ENCODE measurements at regions not wholly inside any gene's neighbourhood (a gene's known extent, or its start where the extent isn't known, plus 50 kb on each side); places are given as distances from the start of the nearest gene placed in this dataset.
"Not testable (repeated sequence)": the region's sequence is repeated elsewhere in the genome, so short reads cannot be mapped to it uniquely, and the experiment has no call there.

GRCh38 chr4:132797856-132798255 is 351.2 kb upstream of the PCDH10 start:
- no peaks in the 10 kb centered on the region for H3K4me1 ChIP-seq (replicated peaks)
- WGBS, result 85% methylated on average over 1 of the region's 1 CpG
- no peak for DNase-seq (ENCODE audit: low spot score)
- TF ChIP-seq POLR2A (IDR thresholded peaks at IDR 0.05) (no peak), POLR2AphosphoS5 (IDR thresholded peaks at IDR 0.05) (no peak), CTCF (IDR thresholded peaks at IDR 0.05) (no peak)
- intact Hi-C loops (cut with DNase I), result no loop called here
- H3K4me3 ChIP-seq, result no peak overlapping the region
- no peak overlapping the region for H3K27ac ChIP-seq
- H3K27me3 ChIP-seq (replicated peaks; ENCODE audit: insufficient read depth), result no peaks in the 10 kb centered on the region
- H3K36me3 ChIP-seq, result no peaks in the 10 kb centered on the region
- no peaks in the 10 kb centered on the region for H3K9me3 ChIP-seq

GRCh38 chr4:132809298-132810032 is 339.6 kb upstream of the PCDH10 start:
- whole genome bisulfite sequencing, result 73% methylated on average over 16 of the region's 16 CpGs

GRCh38 chr4:132813061-132813460 is 336.0 kb upstream of the PCDH10 start:
- not testable (repeated sequence) for H3K27ac ChIP-seq; DNase-seq (ENCODE audit: low spot score)

More at GRCh38 chr4:132809298-132810032, 339.6 kb upstream of the PCDH10 start:
- no peak overlapping the region for H3K27ac ChIP-seq
- TF ChIP-seq POLR2A (IDR thresholded peaks at IDR 0.05) (no peak), CTCF (IDR thresholded peaks at IDR 0.05) (no peak), POLR2AphosphoS5 (IDR thresholded peaks at IDR 0.05) (no peak)
- no peak for DNase-seq (ENCODE audit: low spot score)
- H3K4me1 ChIP-seq (replicated peaks), result no peaks in the 10 kb centered on the region
- H3K9me3 ChIP-seq, result no peaks in the 10 kb centered on the region
- intact Hi-C loops (cut with DNase I), result no loop called here
- H3K27me3 ChIP-seq (replicated peaks; ENCODE audit: insufficient read depth), result no peaks in the 10 kb centered on the region
- no peaks in the 10 kb centered on the region for H3K36me3 ChIP-seq
- no peak overlapping the region for H3K4me3 ChIP-seq

GRCh38 chr4:132818091-132818490 is 331.0 kb upstream of the PCDH10 start:
- Histone ChIP-seq H3K36me3 (no peaks in the 10 kb centered on the region), H3K27ac (no peak overlapping the region), H3K9me3 (no peaks in the 10 kb centered on the region), H3K27me3 (replicated peaks; ENCODE audit: insufficient read depth) (no peaks in the 10 kb centered on the region), H3K4me3 (no peak overlapping the region), H3K4me1 (replicated peaks) (no peaks in the 10 kb centered on the region)
- no peak for TF ChIP-seq CTCF (IDR thresholded peaks at IDR 0.05)
- TF ChIP-seq POLR2AphosphoS5 (IDR thresholded peaks at IDR 0.05), result no peak
- no peak for TF ChIP-seq POLR2A (IDR thresholded peaks at IDR 0.05)
- intact Hi-C loops (cut with DNase I), result no loop called here
- DNase-seq (ENCODE audit: low spot score), result no peak
- 83% methylated on average over 15 of the region's 15 CpGs for WGBS

More at GRCh38 chr4:132813061-132813460, 336.0 kb upstream of the PCDH10 start:
- H3K4me3 ChIP-seq; H3K27me3 ChIP-seq (replicated peaks; ENCODE audit: insufficient read depth); H3K9me3 ChIP-seq; H3K4me1 ChIP-seq (replicated peaks); intact Hi-C loops (cut with DNase I); H3K36me3 ChIP-seq: not testable (repeated sequence)
- WGBS, result 63% methylated on average over 2 of the region's 2 CpGs

GRCh38 chr4:132823419-132823818 is 325.7 kb upstream of the PCDH10 start:
- DNase-seq (ENCODE audit: low spot score), result no peak
- WGBS, result 50% methylated on average over 1 of the region's 1 CpG
- Histone ChIP-seq H3K36me3 (no peaks in the 10 kb centered on the region), H3K9me3 (no peaks in the 10 kb centered on the region), H3K27ac (no peak overlapping the region), H3K27me3 (replicated peaks; ENCODE audit: insufficient read depth) (no peaks in the 10 kb centered on the region), H3K4me1 (replicated peaks) (no peaks in the 10 kb centered on the region), H3K4me3 (no peak overlapping the region)
- TF ChIP-seq CTCF (IDR thresholded peaks at IDR 0.05) (no peak), POLR2AphosphoS5 (IDR thresholded peaks at IDR 0.05) (no peak), POLR2A (IDR thresholded peaks at IDR 0.05) (no peak)
- intact Hi-C loops (cut with DNase I), result no loop called here

Measured in prostate gland (tissue), 2 donors.